BJ (cell line): ENCODE measurements at regions not wholly inside any gene's neighbourhood (a gene's known extent, or its start where the extent isn't known, plus 50 kb on each side); places are given as distances from the start of the nearest gene placed in this dataset.

ENCODE experiments used
- CTCF ChIA-PET: fragments of 350-600 bp; formaldehyde crosslinking; extraction: SDS; loops from one replicate; lab custom pipeline; 2021; ENCODE audit warnings: antibody characterized with exemption, inconsistent platforms; lab: Yijun Ruan, JAX
- POLR2A ChIA-PET: fragments of 300-600 bp; sonication (Branson Sonifier 250); formaldehyde crosslinking; extraction: SDS; loops from one replicate; lab custom pipeline; 2021; ENCODE audit warnings: antibody characterized with exemption; lab: Charles Lee
- DNase-seq: peaks from one replicate; pipeline ENCODE4 v3.0.0-alpha.2; 2011; ENCODE audit warnings: low read depth
- H3K27me3 ChIP-seq: 2 replicates; pipeline ENCODE4 v1.6.0; 2011; ENCODE audit warnings: low read length; ENCODE audit not compliant: control insufficient read depth, insufficient read depth
- H3K36me3 ChIP-seq: 2 replicates; pipeline ENCODE4 v1.5.1; 2011; ENCODE audit warnings: low read length; ENCODE audit not compliant: control insufficient read depth, insufficient read depth
- H3K4me3 ChIP-seq: 2 replicates; pipeline ENCODE4 v1.5.1; 2011; ENCODE audit warnings: low read depth, mild to moderate bottlenecking, control low read depth, low read length
- CTCF ChIP-seq: IDR thresholded peaks from 2 replicates; pipeline ENCODE4 v1.5.1; 2011; ENCODE audit warnings: low read depth, mild to moderate bottlenecking, control low read depth, inconsistent platforms, low read length, moderate library complexity; ENCODE audit not compliant: insufficient read depth

DNA sequence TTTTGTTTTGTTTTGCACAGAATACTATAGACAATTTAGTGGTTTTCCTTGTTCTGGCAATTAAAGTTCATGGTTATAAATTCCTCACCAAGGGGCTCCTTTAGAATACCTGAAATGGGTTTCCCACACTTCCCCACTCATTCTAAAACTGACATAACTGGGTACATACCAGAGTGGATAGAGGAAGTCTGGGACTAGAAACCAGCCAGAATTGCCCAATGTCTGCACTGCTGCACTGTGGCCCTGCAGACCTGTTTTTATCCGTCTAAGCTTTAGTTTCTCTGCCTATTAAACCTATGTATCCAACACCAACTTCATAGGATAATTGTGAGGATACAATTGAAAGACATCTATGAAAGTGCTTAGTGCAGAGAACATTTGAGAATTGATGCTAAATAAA lies 498.6 kb downstream of the KCTD12 start:
- ChIA-PET CTCF (interaction anchor here (0.6 kb wide), 1 partner anchor 52 kb away, joined by 4 read pairs; no protein-coding TSS in a partner anchor), POLR2A (no interaction called here)
- Histone ChIP-seq H3K4me3 (no peak overlapping the region), H3K36me3 (no peaks in the 10 kb centered on the region), H3K27me3 (peaks cover 7% of the 10 kb centered on the region)
- no peak for DNase-seq
- TF ChIP-seq CTCF = no peak

DNA sequence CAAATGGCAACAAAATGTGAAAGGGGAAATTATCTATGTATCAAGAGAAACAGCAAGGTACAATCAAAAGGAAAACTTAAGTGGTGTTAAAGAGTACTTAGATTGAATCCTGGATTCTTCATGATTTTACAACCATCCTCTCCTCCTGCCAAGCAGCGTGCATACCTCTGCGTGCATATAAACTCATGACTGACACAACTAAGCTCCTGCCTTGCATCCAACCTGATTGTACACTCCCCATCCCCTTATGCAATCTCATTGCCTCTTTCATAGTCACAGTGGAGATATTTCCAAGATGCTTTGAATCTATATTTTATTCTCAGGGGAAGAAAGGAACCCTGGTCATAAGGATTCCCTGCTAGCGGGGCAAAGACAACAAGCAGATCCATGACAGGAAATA lies 499.9 kb downstream of the KCTD12 start:
- Histone ChIP-seq H3K27me3 (peaks cover 7% of the 10 kb centered on the region), H3K4me3 (no peak overlapping the region), H3K36me3 (no peaks in the 10 kb centered on the region)
- POLR2A ChIA-PET = no interaction called here
- CTCF ChIA-PET = no interaction called here
- no peak for DNase-seq
- TF ChIP-seq CTCF = no peak

DNA sequence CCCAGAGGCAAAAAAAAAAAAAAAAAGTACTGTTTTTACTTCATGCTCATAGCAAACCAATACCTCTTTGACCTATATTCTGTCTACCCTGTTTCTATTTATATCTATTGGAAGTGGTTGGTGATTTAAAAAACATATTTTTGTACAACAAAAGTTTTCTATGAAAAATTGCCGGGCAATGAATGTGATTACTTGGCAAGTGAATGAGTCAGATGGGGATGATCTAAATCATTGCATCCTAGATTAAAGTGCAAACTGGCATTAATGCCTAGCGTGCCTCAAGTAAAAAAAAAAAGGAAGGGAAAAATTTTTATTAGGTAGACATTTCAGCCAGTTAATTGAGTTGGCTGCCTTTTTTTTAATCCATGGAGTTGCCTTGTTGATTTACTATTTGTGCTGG lies 500.6 kb downstream of the KCTD12 start:
- no peak for TF ChIP-seq CTCF
- DNase-seq = no peak
- ChIA-PET CTCF (no interaction called here), POLR2A (no interaction called here)
- H3K4me3 ChIP-seq = no peak overlapping the region
- H3K36me3 ChIP-seq = no peaks in the 10 kb centered on the region
- peaks cover 7% of the 10 kb centered on the region for H3K27me3 ChIP-seq

GRCh38 chr13:76383676-76384461 lies 502.3 kb downstream of the KCTD12 start:
- Histone ChIP-seq H3K4me3 (no peak overlapping the region), H3K36me3 (no peaks in the 10 kb centered on the region), H3K27me3 (peaks cover 4% of the 10 kb centered on the region)
- TF ChIP-seq CTCF = no peak
- peak; percentile 82 for DNase-seq
- ChIA-PET POLR2A (no interaction called here), CTCF (no interaction called here)

GRCh38 chr13:76380446-76381065 lies 505.6 kb downstream of the KCTD12 start:
- Histone ChIP-seq H3K4me3 (no peak overlapping the region), H3K27me3 (no peaks in the 10 kb centered on the region), H3K36me3 (no peaks in the 10 kb centered on the region)
- TF ChIP-seq CTCF = no peak
- DNase-seq = no peak
- ChIA-PET CTCF (no interaction called here), POLR2A (no interaction called here)
